SK-N-SH (cell line): ENCODE measurements at regions not wholly inside any gene's neighbourhood (a gene's known extent, or its start where the extent isn't known, plus 50 kb on each side); places are given as distances from the start of the nearest gene placed in this dataset.

Experiments used
- CTCF ChIP-seq: fragments of 200-600 bp; sonication (generic); IDR thresholded peaks from 2 replicates; pipeline ENCODE4 v1.6.1; 2017; ENCODE audit warnings: antibody characterized with exemption, mild to moderate bottlenecking, moderate library complexity
- GATA2 ChIP-seq: sonication (generic); formaldehyde crosslinking; IDR thresholded peaks from 2 replicates; pipeline ENCODE4 v1.5.0; 2020; ENCODE audit warnings: mild to moderate bottlenecking, missing genetic modification reagents
- POLR2AphosphoS5 ChIP-seq: IDR thresholded peaks from 2 replicates; pipeline ENCODE4 v1.6.1; 2012; ENCODE audit warnings: low read depth, low read length
- RFX5 ChIP-seq: IDR thresholded peaks from 2 replicates; pipeline ENCODE4 v1.6.1; 2012; ENCODE audit warnings: mild to moderate bottlenecking, improper control_type of control experiment, low read length

DNA sequence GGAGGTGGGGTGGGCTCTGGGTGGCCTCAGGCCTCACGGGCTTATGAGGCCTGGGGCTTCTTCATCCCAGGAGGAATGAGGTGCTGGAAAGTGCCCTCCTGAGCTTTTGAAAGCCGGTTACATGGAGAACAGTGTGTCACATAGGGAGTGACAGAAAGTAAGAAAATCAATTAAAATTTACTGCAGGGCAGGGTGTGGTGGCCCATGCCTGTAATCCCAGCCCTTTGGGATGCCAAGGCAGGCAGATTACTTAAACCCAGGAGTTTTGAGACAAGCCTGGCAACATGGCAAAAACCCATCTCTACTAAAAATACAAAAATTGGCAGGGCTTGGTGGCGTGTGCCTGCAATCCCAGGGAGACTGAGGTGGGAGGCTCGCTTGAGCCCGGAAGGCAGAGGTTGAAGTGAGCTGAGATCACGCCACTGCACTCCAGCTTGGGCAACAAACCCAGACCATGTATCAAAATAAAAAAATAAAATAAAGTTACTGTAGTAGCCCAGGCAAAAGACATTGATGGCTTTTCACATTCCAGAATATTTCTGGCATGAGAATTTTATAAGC lies 125.8 kb upstream of the DAPK1 start:
- TF ChIP-seq CTCF (no peak), POLR2AphosphoS5 (no peak), RFX5 (no peak), GATA2 (CRISPR knock-in tag) (no peak)
